GM19351 (cell line): ENCODE measurements at regions not wholly inside any gene's neighbourhood (a gene's known extent, or its start where the extent isn't known, plus 50 kb on each side); places are given as distances from the start of the nearest gene placed in this dataset.
A peak's percentile ranks its signal among the peaks of the same experiment; 100 is the strongest.

Experiments used
- ATAC-seq: cut with Tn5 transposase; IDR thresholded peaks from one replicate; pipeline ENCODE4 v1.9.1; 2021; ENCODE audit warnings: mild to moderate bottlenecking, moderate library complexity; ENCODE audit not compliant: unreplicated experiment

DNA sequence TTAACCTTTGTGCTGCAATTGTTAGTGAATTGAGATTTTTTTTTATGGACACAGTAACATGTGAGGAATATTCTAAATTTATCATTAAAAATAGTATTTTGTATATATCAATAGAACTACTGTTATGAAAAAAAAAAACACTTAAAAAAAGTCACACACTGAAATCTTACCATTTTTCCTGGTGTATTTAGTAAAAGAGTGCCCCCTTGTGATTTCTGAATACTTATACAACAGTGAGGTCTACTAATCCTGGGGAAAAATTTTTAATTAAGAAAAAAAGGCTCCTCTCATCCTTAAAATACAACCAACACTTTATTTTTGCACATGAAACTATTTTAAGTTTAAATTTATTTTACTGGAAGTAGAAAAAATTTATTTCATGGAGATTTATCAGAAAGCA is 56.4 kb upstream of the SPOCK3 start:
- ATAC-seq: no peak

DNA sequence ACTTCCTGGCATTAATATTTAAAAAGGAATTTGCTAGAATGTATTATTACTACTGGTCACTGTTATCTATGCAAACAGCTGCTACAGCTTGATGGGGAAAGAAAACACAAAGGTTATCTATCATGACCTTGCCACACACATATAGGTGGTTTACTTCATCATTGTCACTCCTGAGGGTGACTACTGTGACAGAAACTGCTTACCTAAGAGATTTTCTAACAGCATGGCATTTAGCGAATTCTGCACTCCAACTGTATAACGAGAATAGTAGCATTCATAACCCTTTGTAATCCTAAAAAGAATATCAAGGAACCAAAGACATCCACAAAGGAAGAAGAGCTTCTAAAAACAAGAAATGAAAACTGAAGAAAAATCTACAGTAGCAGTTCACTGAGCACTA is 74.6 kb upstream of the SPOCK3 start:
- ATAC-seq: no peak

DNA sequence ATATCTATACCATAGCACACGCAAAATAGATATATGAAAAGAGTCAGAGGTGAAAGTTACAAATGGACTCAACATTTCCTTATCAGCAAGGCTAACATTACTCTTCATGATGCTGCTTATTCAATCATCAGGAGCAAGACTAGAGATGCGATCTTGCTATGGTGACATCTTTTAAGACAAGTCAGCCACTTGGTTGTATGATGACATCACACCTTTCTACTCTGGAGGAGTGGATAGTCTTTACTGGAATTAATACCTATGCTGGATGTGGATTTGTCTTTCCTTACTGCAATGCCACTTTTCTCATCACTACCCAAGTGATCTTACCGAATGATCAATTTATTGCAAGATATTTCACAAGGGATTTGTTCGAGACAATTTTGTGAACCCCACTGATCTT is 87.0 kb upstream of the SPOCK3 start:
- ATAC-seq: no peak

DNA sequence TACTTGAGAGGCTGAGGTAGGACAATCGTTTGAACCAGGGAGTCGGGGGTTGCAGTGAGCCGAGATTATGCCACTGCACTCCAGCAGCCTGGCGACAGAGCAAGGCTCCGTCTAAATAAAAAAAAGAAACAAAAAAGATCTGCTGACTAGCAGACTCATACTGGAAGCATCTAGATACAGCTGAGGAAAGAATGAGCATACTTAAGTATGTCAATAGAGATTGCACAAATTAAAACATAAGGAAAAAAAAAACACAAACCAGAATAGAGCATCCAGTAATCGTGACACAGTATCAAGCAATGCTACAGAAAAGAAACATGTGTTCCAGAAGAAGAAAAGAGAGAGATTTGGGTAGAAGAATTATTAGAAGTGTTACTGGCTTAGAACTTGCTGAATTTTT is 105.5 kb upstream of the SPOCK3 start:
- no peak for ATAC-seq

DNA sequence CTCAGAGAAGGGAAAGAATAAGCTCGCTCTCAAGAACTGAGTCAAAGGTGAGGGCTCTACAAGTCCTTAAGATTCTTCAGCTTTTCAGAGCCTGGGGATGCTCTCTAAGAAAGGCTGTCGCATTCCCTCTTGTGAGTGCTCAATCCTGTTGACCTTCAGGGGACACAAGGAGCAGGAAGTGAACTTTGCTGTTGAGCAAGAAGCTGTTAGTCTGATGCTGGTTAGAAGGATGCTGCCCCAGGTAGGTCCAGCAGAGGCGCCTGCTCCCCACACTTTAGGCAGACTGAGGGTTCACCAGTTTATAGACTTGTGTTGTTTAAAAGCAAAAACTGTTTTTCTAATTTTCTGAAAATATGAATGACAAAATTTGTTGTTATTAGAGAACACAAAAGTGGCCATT is 125.4 kb upstream of the SPOCK3 start:
- no peak for ATAC-seq

DNA sequence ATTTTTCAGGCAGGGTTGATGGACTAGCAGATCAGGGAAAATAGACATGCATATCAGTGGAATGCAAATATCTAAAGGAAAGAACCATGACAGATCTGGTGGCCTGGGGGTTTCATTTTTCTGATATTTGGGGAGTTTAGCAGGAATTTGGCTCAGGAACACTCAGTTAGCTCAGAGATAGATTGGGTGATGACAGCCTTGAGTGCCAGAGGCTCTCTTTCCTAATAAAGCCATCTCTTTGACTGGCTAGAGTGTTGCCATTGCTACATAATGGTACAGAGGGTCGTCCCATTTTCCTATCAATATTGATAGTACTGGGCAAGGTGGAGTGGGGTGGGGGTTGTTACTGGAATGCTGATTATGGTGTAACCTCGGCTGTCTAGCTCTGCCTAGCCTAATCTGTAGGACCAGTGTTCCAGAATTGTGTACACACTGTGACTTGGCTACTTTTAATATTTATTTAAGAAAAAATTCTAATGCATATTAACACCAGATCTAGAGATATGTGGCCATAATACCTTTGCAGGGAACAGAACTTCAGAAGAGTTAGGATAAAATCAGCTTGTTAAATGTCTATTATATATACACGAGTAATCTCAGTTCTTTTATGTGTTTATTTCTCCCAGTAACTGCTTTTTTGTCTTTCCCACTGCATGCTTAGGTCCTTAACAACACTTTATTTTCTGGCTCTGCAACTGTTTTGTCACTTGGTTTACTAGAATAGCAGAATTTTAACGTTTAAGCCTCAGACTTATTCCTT is 145.0 kb upstream of the SPOCK3 start:
- ATAC-seq: no peak

DNA sequence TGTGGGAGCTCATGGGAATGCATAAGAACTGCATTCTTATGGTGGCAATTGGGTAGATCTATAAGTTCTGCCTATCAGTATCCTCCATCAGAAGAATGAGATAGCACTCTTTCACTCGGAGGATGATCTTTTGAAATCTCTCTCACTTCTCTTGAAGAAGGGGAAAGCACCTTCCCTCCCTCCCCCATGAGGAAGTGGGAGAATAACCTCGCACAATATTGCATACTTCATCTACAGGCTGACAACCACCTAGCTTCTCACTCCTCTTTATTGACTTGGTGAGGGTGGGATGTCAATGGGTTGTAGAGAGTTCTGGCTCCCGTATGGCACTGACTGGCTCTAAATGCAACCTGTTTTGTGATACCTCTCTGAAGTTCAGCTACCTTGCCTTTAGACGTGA is 146.7 kb upstream of the SPOCK3 start:
- ATAC-seq: peak; percentile 42

DNA sequence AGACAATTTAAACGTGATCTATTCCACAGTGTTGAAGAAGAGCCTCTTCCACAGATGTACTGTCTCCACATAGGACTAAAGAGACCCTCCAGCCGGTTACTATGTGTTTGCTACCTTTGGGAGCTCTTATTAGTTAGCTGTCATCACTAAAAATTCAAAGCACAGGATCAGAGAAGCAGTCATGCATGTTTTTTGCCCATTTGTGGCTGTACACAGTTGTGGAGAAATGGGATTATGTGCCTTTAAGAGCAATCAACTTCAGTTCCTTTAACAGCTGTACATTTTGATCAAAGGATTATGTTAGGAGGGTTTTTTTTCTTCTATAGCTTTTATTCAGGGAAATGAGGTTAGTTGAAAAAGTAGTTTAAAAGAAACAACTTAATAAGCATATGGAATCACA is 149.0 kb upstream of the SPOCK3 start:
- no peak for ATAC-seq

DNA sequence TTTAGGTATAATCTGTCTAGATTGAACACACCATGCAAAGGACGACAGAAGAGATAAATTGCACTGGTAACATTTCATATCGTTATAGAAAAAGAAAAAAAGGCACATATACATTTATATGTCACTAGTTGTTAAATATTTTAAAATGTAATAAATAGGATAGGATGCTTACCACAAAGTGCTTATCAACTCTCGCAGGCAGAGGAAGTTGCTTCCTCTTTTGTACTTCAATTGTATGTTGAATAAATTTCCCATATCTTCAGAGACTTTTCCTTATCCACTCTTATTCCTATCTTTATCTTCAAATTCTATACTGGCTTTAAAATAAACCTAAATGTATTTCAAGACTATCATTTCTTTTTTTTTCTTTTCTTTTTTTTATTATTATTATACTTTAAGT is 163.3 kb upstream of the SPOCK3 start:
- ATAC-seq: no peak

DNA sequence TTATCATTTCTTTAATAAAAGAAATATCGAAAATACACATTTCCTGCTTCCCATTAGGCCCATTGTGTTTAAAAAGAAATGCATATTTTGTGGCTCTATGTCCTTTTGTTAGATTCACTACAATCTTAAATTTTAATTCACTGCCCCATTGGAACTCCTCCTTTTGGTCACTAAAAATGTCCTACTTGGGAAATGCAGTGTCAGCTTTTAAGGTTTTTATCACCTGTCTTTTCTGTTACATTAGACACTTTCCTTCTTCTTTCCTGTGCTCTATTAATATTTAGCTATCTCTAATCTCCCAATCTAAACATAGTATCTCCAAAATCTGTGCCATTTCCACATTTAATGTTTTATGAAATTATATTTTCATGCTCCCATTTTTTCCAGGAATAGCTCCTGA is 164.9 kb upstream of the SPOCK3 start:
- no peak for ATAC-seq

DNA sequence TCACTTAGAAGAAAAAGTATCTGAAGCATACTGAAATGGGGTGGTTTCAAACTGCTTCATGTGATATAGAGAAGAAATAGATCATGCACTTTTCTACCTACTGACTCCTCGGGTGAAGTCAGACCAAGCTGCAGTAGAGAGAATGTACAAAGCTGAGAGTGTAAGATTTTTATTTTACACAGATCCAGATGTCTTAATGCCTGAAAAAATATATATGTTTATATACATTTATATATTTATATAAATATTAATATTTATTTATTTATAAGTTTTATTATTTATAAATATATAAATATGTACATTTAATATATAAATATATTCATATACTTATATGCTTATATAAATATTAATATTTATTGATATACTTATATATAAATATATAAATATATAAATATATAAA is 171.9 kb upstream of the SPOCK3 start:
- no peak for ATAC-seq

DNA sequence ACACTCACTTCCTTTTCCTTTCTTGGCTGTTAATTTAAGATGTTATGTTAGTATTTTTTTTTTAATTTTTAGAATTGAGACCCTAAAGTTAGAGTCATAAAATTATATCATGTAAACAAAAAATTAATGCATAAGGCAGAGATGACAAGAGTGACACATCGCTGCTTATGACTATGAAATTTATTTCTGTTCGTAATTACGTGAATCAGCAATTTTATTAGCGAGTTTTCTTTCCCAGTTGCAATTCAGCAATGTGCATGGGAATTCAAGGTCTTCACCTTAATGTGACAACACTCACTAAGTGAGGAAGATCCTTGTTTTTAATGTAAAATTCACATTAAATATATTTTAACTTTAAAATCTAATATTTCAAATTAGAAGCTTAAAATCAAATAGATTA is 181.2 kb upstream of the SPOCK3 start:
- ATAC-seq: no peak

DNA sequence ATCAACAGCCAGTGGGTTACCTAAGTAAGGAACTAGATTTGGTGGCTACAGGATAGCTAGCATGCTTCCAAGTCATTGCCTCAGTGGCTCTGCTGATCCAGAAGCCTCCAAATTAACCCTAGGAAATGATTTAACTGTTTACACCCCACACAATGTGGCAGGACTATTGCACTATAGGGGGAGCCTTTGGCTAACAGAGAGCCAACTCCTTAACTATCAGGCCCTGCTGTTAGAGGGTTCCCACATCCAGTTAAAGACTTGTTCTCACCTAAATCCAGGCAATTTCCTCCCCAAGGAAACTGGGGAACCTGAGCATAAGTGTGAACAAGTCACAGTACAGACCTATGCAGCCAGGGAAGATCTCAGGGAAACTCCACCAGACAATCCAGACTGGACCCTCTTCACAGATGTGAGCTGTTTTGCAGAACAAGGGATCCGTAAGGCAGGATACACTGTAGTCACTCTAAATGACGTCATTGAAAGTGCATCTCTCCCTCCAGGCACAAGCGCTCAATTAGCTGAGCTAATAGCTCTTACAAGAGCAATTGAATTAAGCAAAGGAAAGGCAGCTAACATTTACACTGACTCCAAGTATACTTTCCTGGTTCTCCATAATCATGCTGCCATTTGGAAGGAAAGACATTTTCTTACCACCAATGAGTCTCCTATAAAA is 185.3 kb upstream of the SPOCK3 start:
- no peak for ATAC-seq

DNA sequence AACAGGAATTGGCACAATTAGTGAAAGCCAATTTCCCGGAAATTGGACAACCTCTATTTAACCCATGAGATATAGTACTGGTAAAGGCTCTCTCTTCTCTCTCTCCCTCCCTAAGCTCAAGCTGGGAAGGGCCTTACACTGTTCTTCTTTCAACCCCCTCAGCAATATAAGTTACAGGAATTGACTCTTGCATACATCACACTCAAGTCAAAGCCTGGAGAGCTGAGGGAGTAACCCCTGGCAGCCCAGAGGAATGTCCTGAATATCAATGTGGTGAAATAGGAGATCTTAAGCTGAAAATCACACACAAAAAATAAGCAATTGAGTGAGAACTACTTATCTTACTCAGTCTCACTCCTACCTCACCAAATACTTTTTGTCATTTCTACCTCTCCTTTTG is 186.9 kb upstream of the SPOCK3 start:
- no peak for ATAC-seq

DNA sequence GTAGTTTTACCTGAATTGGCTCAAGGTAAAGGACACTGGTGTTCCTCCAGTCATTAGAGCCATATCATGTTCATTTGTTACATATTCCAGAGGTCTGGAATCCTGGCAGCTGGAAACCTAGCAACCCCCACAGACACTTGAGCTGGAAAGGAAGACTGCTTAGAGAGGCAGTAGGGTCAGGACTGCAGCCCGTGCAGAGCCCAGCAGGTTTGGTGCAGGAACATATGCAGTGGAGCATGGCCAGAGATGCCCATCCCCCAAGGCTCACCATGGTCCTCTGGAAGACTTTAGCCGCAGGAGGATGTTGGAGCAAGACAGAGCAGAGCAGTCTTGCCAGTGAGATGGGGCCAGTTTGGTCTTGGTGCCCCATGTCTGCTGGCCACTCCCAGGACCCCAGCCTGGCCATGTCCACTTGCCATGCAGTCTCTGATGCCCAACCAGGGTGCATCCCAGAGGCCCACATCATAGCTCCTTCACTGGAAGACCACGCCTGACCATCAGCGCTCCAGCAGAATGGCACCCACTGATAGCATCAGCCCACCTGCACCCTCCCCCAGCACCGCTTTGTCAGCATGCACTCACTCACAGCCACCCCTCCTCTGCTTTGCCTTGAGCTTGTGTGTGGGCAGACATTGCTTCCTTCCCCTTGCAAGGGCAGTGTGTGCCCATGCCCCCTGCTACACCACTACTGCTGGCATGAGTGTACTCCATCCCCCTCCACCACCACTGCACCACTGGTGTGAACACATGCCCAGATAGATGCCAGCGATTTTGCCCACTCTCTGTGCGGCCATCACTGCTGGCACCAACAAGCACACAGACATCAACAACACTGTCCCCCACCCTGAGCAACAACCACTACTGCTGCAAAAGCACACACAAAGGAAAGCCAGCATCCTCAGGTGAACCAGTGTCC is 190.3 kb upstream of the SPOCK3 start:
- no peak for ATAC-seq

DNA sequence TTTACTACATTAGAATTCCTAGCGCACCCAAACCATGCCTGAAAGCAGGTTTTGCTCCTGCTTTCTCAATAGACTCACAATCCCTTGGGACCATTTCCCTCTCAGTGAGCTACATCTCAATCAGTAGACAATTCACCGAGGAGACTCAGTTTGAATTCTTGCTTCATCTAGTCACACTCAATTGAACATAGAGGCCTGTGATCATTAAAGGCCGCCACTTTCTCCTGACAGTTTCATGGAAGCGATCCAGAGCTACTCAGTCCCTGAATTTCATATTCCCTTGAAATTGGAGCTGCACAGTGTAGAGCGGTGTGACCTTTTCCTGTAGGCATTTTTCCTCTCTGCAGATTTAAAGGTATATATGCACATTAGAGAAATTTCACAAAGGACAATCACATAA is 193.9 kb upstream of the SPOCK3 start:
- no peak for ATAC-seq

DNA sequence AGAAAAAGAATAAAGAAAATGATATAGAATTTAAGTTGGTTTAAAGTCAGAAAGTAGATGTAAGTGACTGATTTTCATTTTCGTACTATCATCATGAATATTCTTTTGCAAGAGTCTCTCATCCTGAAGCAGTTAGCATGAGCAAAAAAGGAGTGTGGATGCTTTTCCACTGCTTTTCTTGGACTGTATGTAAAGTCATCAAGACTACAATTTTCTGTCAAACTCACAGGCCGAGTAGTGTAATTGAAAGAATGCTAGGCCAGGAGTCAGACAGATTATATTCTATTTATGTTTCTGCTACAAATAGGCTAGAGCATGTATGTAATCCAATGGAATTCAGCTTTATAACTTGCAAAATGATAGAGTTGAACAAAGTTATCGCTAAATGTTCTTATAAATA is 197.1 kb upstream of the SPOCK3 start:
- ATAC-seq: no peak

DNA sequence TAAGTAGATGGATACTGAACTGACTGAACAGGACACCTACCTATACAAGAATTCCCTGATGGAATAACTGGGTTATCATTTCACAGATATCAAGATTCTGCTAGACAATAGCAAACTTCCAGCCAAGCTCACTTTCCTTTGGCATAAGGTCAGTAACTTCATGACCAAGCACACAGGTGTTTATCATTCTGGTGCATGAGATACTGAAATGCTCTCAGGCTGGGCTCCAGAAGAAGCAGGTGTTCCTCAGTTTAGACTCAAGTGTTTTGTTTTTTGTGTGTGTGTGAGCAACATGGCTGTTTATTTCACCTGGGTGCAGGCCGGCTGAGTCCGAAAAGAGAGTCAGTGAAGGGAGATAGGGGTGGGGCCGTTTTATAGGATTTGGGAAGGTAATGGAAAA is 201.5 kb upstream of the SPOCK3 start:
- ATAC-seq: no peak

DNA sequence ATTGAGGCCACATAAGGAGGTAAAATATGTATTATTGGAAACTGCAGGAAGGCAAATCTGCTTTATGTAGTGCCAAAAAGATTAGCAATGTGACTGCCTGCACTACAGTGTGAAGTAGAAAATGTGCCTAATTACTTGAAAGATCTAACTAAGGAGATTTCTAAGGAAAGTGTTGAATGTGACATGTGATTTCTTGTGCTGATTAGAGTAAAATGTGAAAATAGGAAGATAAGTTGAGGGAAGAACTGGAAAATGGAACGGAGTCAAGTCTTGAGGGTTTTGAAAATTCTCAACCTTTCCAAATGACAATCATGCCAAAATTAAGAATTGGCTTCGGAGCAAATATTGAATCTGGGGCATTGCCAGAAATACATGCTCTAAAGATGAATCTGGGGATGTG is 209.5 kb upstream of the SPOCK3 start:
- ATAC-seq: no peak

DNA sequence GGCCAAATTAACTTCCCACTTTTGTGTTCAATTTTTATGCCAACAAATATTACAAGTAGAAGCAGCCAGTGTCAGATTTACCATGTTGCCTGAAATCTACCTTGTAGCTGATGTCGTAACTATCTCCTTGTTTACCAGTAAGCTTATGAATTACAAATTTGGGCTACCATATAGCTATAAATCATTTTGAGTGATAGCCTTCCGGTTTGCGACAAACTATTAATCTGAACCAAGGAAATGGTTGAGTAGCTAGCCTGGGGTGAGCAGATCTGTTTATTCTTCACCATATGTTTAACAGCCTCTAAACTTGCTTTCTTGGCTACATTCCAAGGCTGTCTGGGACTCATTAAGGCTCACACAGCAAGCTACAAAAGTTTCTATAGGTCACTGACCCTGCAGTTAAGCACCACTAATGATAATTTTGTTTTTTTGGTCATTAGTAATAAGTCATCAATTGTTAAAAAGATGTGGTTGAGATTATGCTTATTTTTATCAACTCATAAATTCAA is 218.7 kb upstream of the SPOCK3 start:
- no peak for ATAC-seq

DNA sequence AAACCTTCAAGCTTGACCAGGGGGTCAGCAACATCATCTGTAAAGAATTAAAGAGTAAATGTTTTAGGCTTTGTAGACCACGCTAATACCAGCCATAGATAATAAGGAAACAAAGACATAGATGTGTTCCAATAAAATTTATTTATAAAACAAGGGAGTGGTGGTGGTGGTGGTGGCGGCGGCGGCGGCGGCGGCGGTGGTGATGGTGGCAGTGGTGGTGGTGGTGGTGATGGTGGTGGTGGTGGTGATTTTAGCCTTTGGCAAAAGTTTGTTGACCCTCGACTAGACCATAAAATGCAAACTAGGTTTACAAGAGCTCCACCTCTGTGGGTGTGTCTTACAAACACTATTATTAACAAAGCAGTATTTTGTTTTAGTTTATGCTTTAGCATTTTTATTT is 222.3 kb upstream of the SPOCK3 start:
- ATAC-seq: no peak

DNA sequence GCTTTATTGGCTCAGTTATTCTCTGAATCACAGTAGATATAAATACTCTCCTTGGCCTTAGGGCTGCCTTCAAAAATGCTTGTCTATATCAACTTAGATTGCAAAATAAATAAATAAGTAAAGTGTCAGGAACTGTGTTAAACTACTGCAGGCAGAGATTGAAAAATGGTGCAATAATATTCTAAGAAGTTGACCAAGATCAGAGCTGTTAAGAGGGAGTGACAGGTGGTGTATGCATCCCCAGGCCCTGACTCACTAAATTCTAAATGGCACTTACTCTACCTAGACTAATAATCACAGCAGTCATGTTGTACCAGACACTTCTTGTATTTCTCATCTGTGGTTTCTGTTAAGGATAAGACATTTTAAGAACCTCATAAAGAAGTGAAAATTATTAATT is 235.1 kb upstream of the SPOCK3 start:
- no peak for ATAC-seq
